SKM-1 treated with dmso at 0.1 percent for 144 hours (cell line): ENCODE measurements at regions not wholly inside any gene's neighbourhood (a gene's known extent, or its start where the extent isn't known, plus 50 kb on each side); places are given as distances from the start of the nearest gene placed in this dataset.
A peak's percentile ranks its signal among the peaks of the same experiment; 100 is the strongest.

Source experiments
- DNase-seq: peaks from one replicate; lab custom pipeline; 2025; ENCODE audit not compliant: unreplicated experiment; lab: John Stamatoyannopoulos, UW

- DNase-seq = no peak
Measured at GRCh38 chr12:98048326-98048725, 467.1 kb upstream of the TMPO start.

- no peak for DNase-seq
Measured at GRCh38 chr12:98053202-98053601, 462.2 kb upstream of the TMPO start.

- DNase-seq = no peak
Measured at GRCh38 chr12:98057701-98058100, 457.7 kb upstream of the TMPO start.

- DNase-seq = no peak
Measured at GRCh38 chr12:98058213-98058612, 457.2 kb upstream of the TMPO start.

- DNase-seq = no peak
Measured at GRCh38 chr12:98058838-98059237, 456.6 kb upstream of the TMPO start.

- no peak for DNase-seq
Measured at GRCh38 chr12:98059659-98060343, 455.6 kb upstream of the TMPO start.

GRCh38 chr12:98060411-98060810 is 455.0 kb upstream of the TMPO start:
- DNase-seq = no peak

- DNase-seq = no peak
Measured at GRCh38 chr12:98062464-98063245, 452.7 kb upstream of the TMPO start.

GRCh38 chr12:98064501-98064900 is 450.9 kb upstream of the TMPO start:
- no peak for DNase-seq

- DNase-seq = no peak
Measured at GRCh38 chr12:98067795-98068194, 447.6 kb upstream of the TMPO start.

GRCh38 chr12:98073610-98074009 is 441.8 kb upstream of the TMPO start:
- no peak for DNase-seq

- DNase-seq = no peak
Measured at GRCh38 chr12:98074286-98074685, 441.1 kb upstream of the TMPO start.

- DNase-seq = no peak
Measured at GRCh38 chr12:98084391-98084790, 431.0 kb upstream of the TMPO start.

- DNase-seq = peak; percentile 8
Measured at GRCh38 chr12:98085046-98085755, 430.2 kb upstream of the TMPO start.

GRCh38 chr12:98090731-98091130 is 424.7 kb upstream of the TMPO start:
- no peak for DNase-seq

- DNase-seq = no peak
Measured at GRCh38 chr12:98096436-98096835, 419.0 kb upstream of the TMPO start.

- no peak for DNase-seq
Measured at GRCh38 chr12:98106031-98106683, 409.2 kb upstream of the TMPO start.

- DNase-seq = no peak
Measured at GRCh38 chr12:98109266-98109665, 406.1 kb upstream of the TMPO start.

- no peak for DNase-seq
Measured at GRCh38 chr12:98110536-98110935, 404.9 kb upstream of the TMPO start.

- DNase-seq = no peak
Measured at GRCh38 chr12:98113548-98113947, 401.8 kb upstream of the TMPO start.

- no peak for DNase-seq
Measured at GRCh38 chr12:98121963-98122362, 393.4 kb upstream of the TMPO start.
